ENCODE measurements at regions not wholly inside any gene's neighbourhood (a gene's known extent, or its start where the extent isn't known, plus 50 kb on each side); places are given as distances from the start of the nearest gene placed in this dataset.

DNA sequence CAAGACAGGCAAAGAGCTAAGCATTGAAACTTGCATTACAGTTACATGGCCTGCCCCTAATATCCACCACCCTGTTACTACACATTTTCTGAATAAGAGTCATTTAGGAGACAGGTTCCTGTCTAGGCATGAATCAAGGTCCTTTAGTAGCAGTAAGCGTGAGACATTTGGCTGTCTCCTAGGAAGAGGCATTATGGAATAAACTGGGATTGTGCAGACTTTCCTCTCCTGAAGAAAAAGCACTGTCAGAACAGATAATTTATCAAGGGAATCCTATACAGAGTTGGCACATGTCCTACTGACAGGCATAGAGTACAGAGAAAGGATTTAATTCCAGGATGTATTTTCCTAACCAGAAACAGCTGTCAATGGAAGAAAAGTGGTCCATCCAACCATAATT is 111.9 kb downstream of the INHBA start:
- Mint-ChIP-seq H3K4me3 (no peak overlapping the region), H3K36me3 (ENCODE audit: low read depth) (no peaks in the 10 kb centered on the region), H3K4me1 (no peaks in the 10 kb centered on the region), H3K27ac (no peak overlapping the region), H3K9me3 (peaks cover 3% of the 10 kb centered on the region), H3K27me3 (peaks cover 16% of the 10 kb centered on the region)
- ATAC-seq (ENCODE audit: low read depth) (no peak), DNase-seq (no peak)
- POLR2A ChIA-PET = no interaction called here
- CTCF ChIA-PET = no interaction called here
- intact Hi-C loops (cut with micrococcal nuclease) = no loop called here
- TF ChIP-seq, protein P1, sequence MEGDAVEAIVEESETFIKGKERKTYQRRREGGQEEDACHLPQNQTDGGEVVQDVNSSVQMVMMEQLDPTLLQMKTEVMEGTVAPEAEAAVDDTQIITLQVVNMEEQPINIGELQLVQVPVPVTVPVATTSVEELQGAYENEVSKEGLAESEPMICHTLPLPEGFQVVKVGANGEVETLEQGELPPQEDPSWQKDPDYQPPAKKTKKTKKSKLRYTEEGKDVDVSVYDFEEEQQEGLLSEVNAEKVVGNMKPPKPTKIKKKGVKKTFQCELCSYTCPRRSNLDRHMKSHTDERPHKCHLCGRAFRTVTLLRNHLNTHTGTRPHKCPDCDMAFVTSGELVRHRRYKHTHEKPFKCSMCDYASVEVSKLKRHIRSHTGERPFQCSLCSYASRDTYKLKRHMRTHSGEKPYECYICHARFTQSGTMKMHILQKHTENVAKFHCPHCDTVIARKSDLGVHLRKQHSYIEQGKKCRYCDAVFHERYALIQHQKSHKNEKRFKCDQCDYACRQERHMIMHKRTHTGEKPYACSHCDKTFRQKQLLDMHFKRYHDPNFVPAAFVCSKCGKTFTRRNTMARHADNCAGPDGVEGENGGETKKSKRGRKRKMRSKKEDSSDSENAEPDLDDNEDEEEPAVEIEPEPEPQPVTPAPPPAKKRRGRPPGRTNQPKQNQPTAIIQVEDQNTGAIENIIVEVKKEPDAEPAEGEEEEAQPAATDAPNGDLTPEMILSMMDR (IDR thresholded peaks at IDR 0.05) = no peak

DNA sequence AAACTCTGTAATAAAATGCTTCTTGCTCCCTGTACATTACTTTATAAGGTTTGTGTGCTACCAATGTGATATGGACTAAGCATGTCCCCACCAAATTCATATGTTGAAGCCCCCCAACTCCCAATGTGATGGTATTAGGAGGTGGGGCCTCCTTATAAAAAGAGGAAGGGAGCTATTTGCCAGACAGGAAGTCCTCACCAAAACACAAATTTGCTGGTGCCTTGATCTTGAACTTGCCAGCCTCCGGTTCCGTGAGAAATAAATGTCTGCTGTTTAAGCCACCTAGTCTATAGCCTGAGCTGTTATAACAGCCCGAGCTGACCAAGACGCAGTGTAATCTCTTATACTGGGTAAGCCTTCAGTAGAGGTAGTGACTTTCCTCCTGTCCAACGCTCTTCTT is 114.5 kb downstream of the INHBA start:
- intact Hi-C loops (cut with micrococcal nuclease) = no loop called here
- no peaks in the 10 kb centered on the region for H3K9me3 Mint-ChIP-seq
- TF ChIP-seq, protein P1 (IDR thresholded peaks at IDR 0.05) = no peak
- no peak overlapping the region for H3K27ac Mint-ChIP-seq
- ChIA-PET POLR2A (no interaction called here), CTCF (no interaction called here)
- no peaks in the 10 kb centered on the region for H3K4me1 Mint-ChIP-seq
- peaks cover 12% of the 10 kb centered on the region for H3K27me3 Mint-ChIP-seq
- no peak for DNase-seq
- H3K36me3 Mint-ChIP-seq (ENCODE audit: low read depth) = no peaks in the 10 kb centered on the region
- no peak overlapping the region for H3K4me3 Mint-ChIP-seq
- no peak for ATAC-seq (ENCODE audit: low read depth)

DNA sequence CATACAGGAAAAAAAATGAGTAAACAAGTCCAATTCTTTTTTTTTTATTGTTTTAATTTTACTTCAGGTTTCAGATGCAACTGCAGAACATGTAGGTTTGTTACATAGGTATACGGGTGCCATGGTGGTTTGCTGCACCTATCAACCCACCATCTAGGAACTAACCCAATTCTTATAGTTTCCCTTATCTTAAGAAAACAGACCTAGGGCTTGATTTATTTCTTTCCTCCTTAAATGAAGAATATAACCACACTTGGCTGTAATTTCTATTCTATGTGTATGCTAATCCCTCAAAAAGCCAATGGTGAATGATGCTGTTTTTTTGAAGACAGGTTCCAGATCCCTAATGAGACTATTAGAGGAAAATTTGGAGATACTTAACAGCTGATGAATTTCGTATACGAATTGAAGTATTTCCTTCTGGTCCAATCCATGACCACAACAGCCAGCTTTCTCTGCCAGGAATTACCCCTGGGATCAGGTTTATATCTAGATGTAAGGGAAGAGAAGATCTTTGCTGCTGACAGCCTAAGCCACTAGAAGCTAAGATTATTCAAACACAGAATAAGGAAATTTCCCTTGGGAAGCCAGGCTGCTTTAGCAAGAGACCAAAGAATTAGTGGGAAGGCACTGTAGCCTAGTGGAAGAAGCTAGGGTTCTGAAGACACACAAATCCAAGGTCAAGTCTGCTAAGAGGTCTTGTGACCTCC is 115.8 kb downstream of the INHBA start:
- POLR2A ChIA-PET = no interaction called here
- Mint-ChIP-seq H3K36me3 (ENCODE audit: low read depth) (no peaks in the 10 kb centered on the region), H3K4me1 (no peaks in the 10 kb centered on the region), H3K27me3 (peaks cover 12% of the 10 kb centered on the region), H3K9me3 (no peaks in the 10 kb centered on the region), H3K27ac (no peak overlapping the region), H3K4me3 (no peak overlapping the region)
- intact Hi-C loops (cut with micrococcal nuclease) = no loop called here
- DNase-seq = no peak
- TF ChIP-seq, protein P1 (IDR thresholded peaks at IDR 0.05) = no peak
- CTCF ChIA-PET = no interaction called here
- no peak for ATAC-seq (ENCODE audit: low read depth)

DNA sequence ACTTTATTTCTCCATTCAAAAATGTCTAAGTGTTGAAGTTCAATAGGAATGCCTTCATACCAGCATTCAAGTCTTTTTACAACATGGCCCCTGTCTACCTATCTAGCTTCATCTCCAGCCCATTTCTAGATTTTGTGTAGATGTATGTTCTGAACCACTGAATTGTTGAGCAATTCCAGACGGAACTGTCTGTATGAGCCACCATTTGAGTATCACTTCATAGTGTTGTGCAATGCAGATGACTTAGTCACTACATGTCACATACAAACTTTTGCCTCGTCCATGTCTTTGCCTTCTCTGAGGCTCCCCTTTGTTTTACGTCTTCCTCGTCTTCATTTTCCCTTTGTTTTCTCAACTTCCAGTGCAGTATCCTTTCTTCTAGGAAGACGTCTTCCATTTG is 118.1 kb downstream of the INHBA start:
- CTCF ChIA-PET = interaction anchor here (0.6 kb wide), 1 partner anchor 336 kb away, joined by 3 read pairs; no protein-coding TSS in a partner anchor

DNA sequence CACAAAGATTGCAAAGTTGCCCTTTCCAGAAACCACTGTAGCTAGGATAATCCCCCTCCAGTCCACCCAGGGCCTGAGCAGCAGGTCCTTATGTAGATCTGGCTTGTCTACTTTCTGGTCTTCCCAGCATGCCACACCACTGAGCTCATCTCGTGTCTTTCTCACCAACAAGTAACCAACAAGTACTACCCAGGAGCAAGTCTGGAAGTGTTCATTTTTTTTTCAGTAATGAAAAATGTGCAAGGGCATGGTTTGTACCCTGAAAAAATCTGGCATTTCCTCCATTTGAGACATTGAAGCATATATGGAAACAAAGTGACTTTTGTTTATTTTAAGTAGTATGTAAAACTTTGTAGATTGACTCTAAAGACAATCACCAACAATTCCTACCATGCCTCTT is 120.8 kb downstream of the INHBA start:
- Mint-ChIP-seq H3K27ac (no peak overlapping the region), H3K4me1 (no peaks in the 10 kb centered on the region), H3K9me3 (no peaks in the 10 kb centered on the region), H3K4me3 (no peak overlapping the region), H3K27me3 (no peaks in the 10 kb centered on the region), H3K36me3 (ENCODE audit: low read depth) (no peaks in the 10 kb centered on the region)
- TF ChIP-seq, protein P1 (IDR thresholded peaks at IDR 0.05) = no peak
- POLR2A ChIA-PET = interaction anchor here (0.5 kb wide), 1 partner anchor 35 kb away, joined by 3 read pairs; no protein-coding TSS in a partner anchor
- ATAC-seq (ENCODE audit: low read depth) = no peak
- CTCF ChIA-PET = interaction anchor here (1.6 kb wide), 1 partner anchor 11 kb away, joined by 3 read pairs; no protein-coding TSS in a partner anchor
- intact Hi-C loops (cut with micrococcal nuclease) = no loop called here
- DNase-seq = no peak

More for the DNA sequence above, 118.1 kb downstream of the INHBA start:
- H3K36me3 Mint-ChIP-seq (ENCODE audit: low read depth) = no peaks in the 10 kb centered on the region
- H3K9me3 Mint-ChIP-seq = no peaks in the 10 kb centered on the region
- POLR2A ChIA-PET = no interaction called here
- DNase-seq (no peak), ATAC-seq (ENCODE audit: low read depth) (no peak)
- TF ChIP-seq, protein P1 (IDR thresholded peaks at IDR 0.05) = no peak
- intact Hi-C loops (cut with micrococcal nuclease) = no loop called here
- H3K27ac Mint-ChIP-seq = no peak overlapping the region
- H3K4me1 Mint-ChIP-seq = no peaks in the 10 kb centered on the region
- H3K27me3 Mint-ChIP-seq = no peaks in the 10 kb centered on the region
- H3K4me3 Mint-ChIP-seq = no peak overlapping the region
